ENCODE measurements at regions not wholly inside any gene's neighbourhood (a gene's known extent, or its start where the extent isn't known, plus 50 kb on each side); places are given as distances from the start of the nearest gene placed in this dataset.

- no peaks in the 10 kb centered on the region for H3K4me1 Mint-ChIP-seq (ENCODE audit: low read depth)
- no peaks in the 10 kb centered on the region for H3K27me3 Mint-ChIP-seq
- H3K27ac Mint-ChIP-seq = no peak overlapping the region
- H3K9me3 Mint-ChIP-seq = peaks cover 29% of the 10 kb centered on the region
- no peaks in the 10 kb centered on the region for H3K36me3 Mint-ChIP-seq (ENCODE audit: low read depth)
- intact Hi-C loops (cut with micrococcal nuclease) = no loop called here
- H3K4me3 Mint-ChIP-seq = no peak overlapping the region
Observed at GRCh38 chr2:108115868-108116267, 123.9 kb upstream of the SULT1C3 start.

- no peak overlapping the region for H3K4me3 Mint-ChIP-seq
- H3K9me3 Mint-ChIP-seq = peaks cover 4% of the 10 kb centered on the region
- no peaks in the 10 kb centered on the region for H3K27me3 Mint-ChIP-seq
- no peaks in the 10 kb centered on the region for H3K4me1 Mint-ChIP-seq (ENCODE audit: low read depth)
- no peaks in the 10 kb centered on the region for H3K36me3 Mint-ChIP-seq (ENCODE audit: low read depth)
- intact Hi-C loops (cut with micrococcal nuclease) = no loop called here
- no peak overlapping the region for H3K27ac Mint-ChIP-seq
Observed at GRCh38 chr2:108118996-108119395, 120.8 kb upstream of the SULT1C3 start.

- Mint-ChIP-seq H3K27ac (no peak overlapping the region), H3K27me3 (no peaks in the 10 kb centered on the region), H3K36me3 (ENCODE audit: low read depth) (no peaks in the 10 kb centered on the region), H3K4me1 (ENCODE audit: low read depth) (no peaks in the 10 kb centered on the region), H3K4me3 (no peak overlapping the region), H3K9me3 (no peaks in the 10 kb centered on the region)
- intact Hi-C loops (cut with micrococcal nuclease) = no loop called here
Observed at GRCh38 chr2:108119492-108119891, 120.3 kb upstream of the SULT1C3 start.

- intact Hi-C loops (cut with micrococcal nuclease) = no loop called here
- no peaks in the 10 kb centered on the region for H3K36me3 Mint-ChIP-seq (ENCODE audit: low read depth)
- H3K4me3 Mint-ChIP-seq = no peak overlapping the region
- H3K27me3 Mint-ChIP-seq = no peaks in the 10 kb centered on the region
- no peak overlapping the region for H3K27ac Mint-ChIP-seq
- H3K9me3 Mint-ChIP-seq = no peaks in the 10 kb centered on the region
- H3K4me1 Mint-ChIP-seq (ENCODE audit: low read depth) = no peaks in the 10 kb centered on the region
Observed at GRCh38 chr2:108124736-108125495, 114.9 kb upstream of the SULT1C3 start.

- H3K36me3 Mint-ChIP-seq (ENCODE audit: low read depth) = no peaks in the 10 kb centered on the region
- no peak overlapping the region for H3K27ac Mint-ChIP-seq
- no peaks in the 10 kb centered on the region for H3K27me3 Mint-ChIP-seq
- H3K4me1 Mint-ChIP-seq (ENCODE audit: low read depth) = no peaks in the 10 kb centered on the region
- intact Hi-C loops (cut with micrococcal nuclease) = no loop called here
- H3K9me3 Mint-ChIP-seq = no peaks in the 10 kb centered on the region
- no peak overlapping the region for H3K4me3 Mint-ChIP-seq
Observed at GRCh38 chr2:108125581-108125980, 114.2 kb upstream of the SULT1C3 start.

GRCh38 chr2:108128249-108128648 is 111.5 kb upstream of the SULT1C3 start:
- H3K4me1 Mint-ChIP-seq (ENCODE audit: low read depth) = no peaks in the 10 kb centered on the region
- H3K27ac Mint-ChIP-seq = no peak overlapping the region
- no peaks in the 10 kb centered on the region for H3K9me3 Mint-ChIP-seq
- H3K36me3 Mint-ChIP-seq (ENCODE audit: low read depth) = no peaks in the 10 kb centered on the region
- no peak overlapping the region for H3K4me3 Mint-ChIP-seq
- intact Hi-C loops (cut with micrococcal nuclease) = no loop called here
- H3K27me3 Mint-ChIP-seq = no peaks in the 10 kb centered on the region

- Mint-ChIP-seq H3K4me3 (no peak overlapping the region), H3K36me3 (ENCODE audit: low read depth) (no peaks in the 10 kb centered on the region), H3K27me3 (no peaks in the 10 kb centered on the region), H3K27ac (no peak overlapping the region), H3K4me1 (ENCODE audit: low read depth) (no peaks in the 10 kb centered on the region), H3K9me3 (no peaks in the 10 kb centered on the region)
- intact Hi-C loops (cut with micrococcal nuclease) = no loop called here
Observed at GRCh38 chr2:108129636-108130035, 110.1 kb upstream of the SULT1C3 start.

GRCh38 chr2:108133457-108133856 is 106.3 kb upstream of the SULT1C3 start:
- Mint-ChIP-seq H3K4me3 (no peak overlapping the region), H3K4me1 (ENCODE audit: low read depth) (no peaks in the 10 kb centered on the region), H3K27ac (no peak overlapping the region), H3K36me3 (ENCODE audit: low read depth) (no peaks in the 10 kb centered on the region), H3K9me3 (no peaks in the 10 kb centered on the region), H3K27me3 (no peaks in the 10 kb centered on the region)
- intact Hi-C loops (cut with micrococcal nuclease) = no loop called here

- no peaks in the 10 kb centered on the region for H3K36me3 Mint-ChIP-seq (ENCODE audit: low read depth)
- H3K27me3 Mint-ChIP-seq = no peaks in the 10 kb centered on the region
- no peak overlapping the region for H3K27ac Mint-ChIP-seq
- H3K9me3 Mint-ChIP-seq = no peaks in the 10 kb centered on the region
- no peak overlapping the region for H3K4me3 Mint-ChIP-seq
- H3K4me1 Mint-ChIP-seq (ENCODE audit: low read depth) = no peaks in the 10 kb centered on the region
- intact Hi-C loops (cut with micrococcal nuclease) = no loop called here
Observed at GRCh38 chr2:108139521-108139920, 100.2 kb upstream of the SULT1C3 start.

GRCh38 chr2:108145557-108146326 is 94.0 kb upstream of the SULT1C3 start:
- no peak overlapping the region for H3K4me3 Mint-ChIP-seq
- H3K4me1 Mint-ChIP-seq (ENCODE audit: low read depth) = no peaks in the 10 kb centered on the region
- intact Hi-C loops (cut with micrococcal nuclease) = no loop called here
- H3K27me3 Mint-ChIP-seq = no peaks in the 10 kb centered on the region
- H3K36me3 Mint-ChIP-seq (ENCODE audit: low read depth) = no peaks in the 10 kb centered on the region
- no peak overlapping the region for H3K27ac Mint-ChIP-seq
- H3K9me3 Mint-ChIP-seq = no peaks in the 10 kb centered on the region

GRCh38 chr2:108148555-108148954 is 91.2 kb upstream of the SULT1C3 start:
- intact Hi-C loops (cut with micrococcal nuclease) = no loop called here
- no peaks in the 10 kb centered on the region for H3K4me1 Mint-ChIP-seq (ENCODE audit: low read depth)
- no peak overlapping the region for H3K27ac Mint-ChIP-seq
- no peaks in the 10 kb centered on the region for H3K9me3 Mint-ChIP-seq
- H3K27me3 Mint-ChIP-seq = no peaks in the 10 kb centered on the region
- no peaks in the 10 kb centered on the region for H3K36me3 Mint-ChIP-seq (ENCODE audit: low read depth)
- H3K4me3 Mint-ChIP-seq = no peak overlapping the region

GRCh38 chr2:108154366-108155061 is 85.3 kb upstream of the SULT1C3 start:
- no peaks in the 10 kb centered on the region for H3K27me3 Mint-ChIP-seq
- H3K4me1 Mint-ChIP-seq (ENCODE audit: low read depth) = no peaks in the 10 kb centered on the region
- H3K36me3 Mint-ChIP-seq (ENCODE audit: low read depth) = no peaks in the 10 kb centered on the region
- no peak overlapping the region for H3K27ac Mint-ChIP-seq
- no peak overlapping the region for H3K4me3 Mint-ChIP-seq
- intact Hi-C loops (cut with micrococcal nuclease) = no loop called here
- H3K9me3 Mint-ChIP-seq = no peaks in the 10 kb centered on the region

GRCh38 chr2:108161298-108161697 is 78.5 kb upstream of the SULT1C3 start:
- intact Hi-C loops (cut with micrococcal nuclease) = loop anchor here (10.0 kb wide), 1 partner anchor 226 kb away; no protein-coding TSS in a partner anchor
- no peaks in the 10 kb centered on the region for H3K4me1 Mint-ChIP-seq (ENCODE audit: low read depth)
- H3K27me3 Mint-ChIP-seq = no peaks in the 10 kb centered on the region
- no peak overlapping the region for H3K27ac Mint-ChIP-seq
- H3K36me3 Mint-ChIP-seq (ENCODE audit: low read depth) = no peaks in the 10 kb centered on the region
- no peaks in the 10 kb centered on the region for H3K9me3 Mint-ChIP-seq
- H3K4me3 Mint-ChIP-seq = no peak overlapping the region

GRCh38 chr2:108164318-108164717 is 75.5 kb upstream of the SULT1C3 start:
- Mint-ChIP-seq H3K4me3 (no peak overlapping the region), H3K4me1 (ENCODE audit: low read depth) (no peaks in the 10 kb centered on the region), H3K36me3 (ENCODE audit: low read depth) (no peaks in the 10 kb centered on the region), H3K27ac (no peak overlapping the region), H3K27me3 (no peaks in the 10 kb centered on the region), H3K9me3 (no peaks in the 10 kb centered on the region)
- intact Hi-C loops (cut with micrococcal nuclease) = loop anchor here (10.0 kb wide), 1 partner anchor 230 kb away; no protein-coding TSS in a partner anchor

Measured in dendritic cell treated with granulocyte-macrophage colony-stimulating factor and Interleukin-4, amounts not matched to agents 40 ng/mL and 50 ng/mL, for 4 days (primary cell).